Stimulated activated CD8-positive, alpha-beta memory T cell treated with anti-CD3 and anti-CD28 coated beads, Interleukin-4, amount 100 ng/mL, for 4 hours (primary cell): ENCODE measurements at regions not wholly inside any gene's neighbourhood (a gene's known extent, or its start where the extent isn't known, plus 50 kb on each side); places are given as distances from the start of the nearest gene placed in this dataset.

Experiments
- DNase-seq, 2 donors: peaks; one replicate each; pipeline ENCODE4 v3.0.0-alpha.2; 2020; ENCODE audit warnings: low read depth in 2 of 2, low spot score in 1 of 2

DNA sequence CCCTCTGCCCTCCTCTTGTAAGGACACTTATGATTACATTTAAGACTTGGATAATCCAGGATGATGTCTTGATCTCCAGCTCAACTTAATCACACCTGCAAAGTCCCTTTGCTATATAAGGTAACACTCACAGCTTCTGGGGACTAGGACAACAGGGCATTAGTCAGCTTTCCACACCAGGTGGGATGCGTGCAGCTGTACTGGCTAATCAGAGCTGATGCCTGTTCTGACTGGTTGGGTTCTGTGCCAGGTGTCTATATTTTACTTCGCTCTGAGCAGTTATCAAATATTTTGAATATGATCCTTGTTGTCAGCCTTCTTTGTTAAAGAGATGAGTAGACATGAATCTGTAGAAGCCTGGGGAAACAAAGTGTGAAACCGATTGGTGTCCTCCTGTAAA lies 115.5 kb upstream of the ATP8B1 start:
- no peak for DNase-seq

DNA sequence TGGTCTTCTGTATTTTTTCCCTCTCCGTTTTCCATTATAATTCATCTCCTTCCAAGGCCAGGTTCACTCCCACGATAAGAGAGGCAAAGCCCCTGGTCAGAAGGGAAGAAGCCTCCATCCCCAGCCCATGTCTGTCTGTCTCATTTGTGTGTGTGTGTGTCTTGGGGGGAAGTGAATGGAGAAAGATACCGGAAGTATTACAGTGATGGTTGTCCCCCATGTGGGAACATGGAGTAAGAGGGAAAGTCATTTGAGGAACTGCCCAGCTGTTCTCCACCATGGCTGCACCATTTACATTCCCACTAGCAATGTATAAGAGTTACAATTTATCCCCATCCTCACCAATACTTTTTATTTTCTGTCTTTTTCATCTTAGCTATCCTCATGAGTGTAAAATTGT lies 113.6 kb upstream of the ATP8B1 start:
- no peak for DNase-seq

DNA sequence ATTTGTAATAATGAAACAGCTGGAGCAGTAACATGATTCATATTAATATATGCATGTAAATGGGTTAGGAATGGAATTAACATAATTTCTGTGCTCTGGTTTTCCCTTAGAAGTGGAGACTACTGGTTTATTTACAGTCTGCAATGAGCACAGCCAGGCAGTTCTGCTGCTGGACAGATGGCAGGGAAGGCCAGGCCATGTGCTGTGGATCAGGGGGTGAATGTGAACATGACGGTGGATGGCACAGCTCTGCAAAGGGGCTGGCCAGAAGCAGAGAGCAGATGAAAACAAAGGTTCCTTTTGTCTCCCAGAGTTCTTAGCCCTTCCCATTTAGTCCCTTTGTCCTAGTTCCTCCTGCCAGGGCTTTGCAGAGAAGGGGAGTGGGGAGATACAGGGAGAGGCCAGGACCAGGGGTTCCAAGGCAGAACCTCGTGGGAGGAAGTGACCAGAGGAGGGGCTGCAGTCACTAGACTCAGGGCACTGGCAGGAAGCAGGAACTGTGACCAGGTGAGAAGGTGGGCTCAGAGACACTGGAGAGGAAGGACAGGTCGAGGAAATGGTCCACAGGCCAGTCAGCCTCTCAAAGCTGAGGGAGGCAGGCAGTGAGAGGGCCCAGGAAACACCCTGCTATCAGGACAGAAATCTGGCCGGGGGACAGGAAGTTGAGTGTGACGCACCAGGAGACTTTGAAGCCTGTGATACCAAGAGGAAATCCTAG lies 112.9 kb upstream of the ATP8B1 start:
- DNase-seq = no peak

DNA sequence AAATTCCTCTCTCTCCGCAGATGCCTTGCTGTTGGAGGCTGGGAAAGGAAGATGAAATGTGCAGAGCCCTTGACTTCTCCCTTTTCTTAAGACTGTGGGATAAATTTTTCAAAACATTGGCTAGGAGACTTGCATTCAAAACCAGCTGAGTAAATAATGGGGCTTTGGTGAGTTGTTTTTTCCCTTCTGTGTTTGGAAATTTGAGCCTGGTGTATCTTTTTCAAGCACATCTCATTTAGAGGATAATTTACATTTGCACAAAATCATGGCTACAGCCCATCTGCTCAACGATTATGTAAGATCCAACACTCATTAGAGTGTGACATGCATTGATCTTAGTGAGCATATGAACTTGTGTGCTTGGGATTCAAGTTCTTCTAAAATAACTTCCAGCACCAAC lies 112.1 kb upstream of the ATP8B1 start:
- DNase-seq = no peak

DNA sequence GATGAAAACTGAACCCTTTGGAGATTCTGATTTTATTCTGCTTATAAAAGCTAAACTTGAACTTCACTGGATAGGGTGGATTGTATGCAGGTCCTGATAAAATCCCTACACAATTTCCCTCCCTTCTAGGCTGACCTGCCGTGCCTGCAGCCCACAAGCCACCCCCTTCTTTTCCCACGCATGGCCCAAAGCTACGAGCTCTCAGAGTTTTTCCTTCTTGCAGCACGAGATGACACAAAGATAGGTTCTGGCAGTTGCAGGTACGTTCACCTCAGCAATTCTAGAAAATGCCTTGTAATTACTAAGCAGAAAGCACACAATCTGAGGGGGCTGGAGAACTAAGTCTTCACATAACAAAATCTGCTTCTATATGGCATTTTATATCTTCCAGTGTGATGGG lies 110.6 kb upstream of the ATP8B1 start:
- DNase-seq = no peak

DNA sequence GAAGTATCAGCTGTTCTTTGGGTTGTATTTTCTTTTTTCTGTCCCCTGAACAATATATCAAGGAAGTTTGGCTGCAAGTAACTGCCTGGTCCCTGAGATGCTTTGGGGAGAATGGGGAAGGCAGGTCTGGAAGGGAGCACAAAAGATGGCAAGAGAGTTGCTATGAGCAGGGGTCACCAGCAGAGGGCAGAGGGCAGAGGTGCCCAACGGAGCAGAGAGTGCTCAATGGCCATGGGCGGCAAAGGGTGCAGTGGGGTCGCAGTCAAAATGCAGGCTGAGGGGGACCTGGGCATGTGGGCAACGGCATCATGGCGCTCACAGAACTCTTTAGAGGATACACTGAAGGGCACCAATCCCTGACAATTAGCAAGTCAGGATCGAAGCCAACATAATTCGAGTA lies 107.7 kb upstream of the ATP8B1 start:
- DNase-seq = no peak

DNA sequence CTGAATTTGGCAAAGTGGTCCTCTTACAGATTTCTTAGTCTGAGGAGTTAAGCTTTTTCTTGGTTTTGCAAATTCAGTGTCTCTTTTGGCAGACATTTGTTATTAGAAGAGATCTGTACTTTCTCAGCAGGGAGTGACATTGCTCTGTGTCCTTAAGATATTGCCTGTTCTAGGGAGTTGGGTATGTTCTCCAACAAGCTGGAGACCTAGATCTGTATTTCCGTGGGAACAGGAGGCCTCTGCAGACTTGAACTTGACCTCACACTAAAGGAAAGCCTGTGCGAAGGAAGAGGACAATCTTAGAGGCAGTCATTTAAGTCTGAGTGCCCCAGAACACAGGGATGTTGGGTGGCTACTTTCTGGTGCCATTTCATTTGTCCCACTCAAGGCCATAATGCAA lies 107.0 kb upstream of the ATP8B1 start:
- DNase-seq = no peak

DNA sequence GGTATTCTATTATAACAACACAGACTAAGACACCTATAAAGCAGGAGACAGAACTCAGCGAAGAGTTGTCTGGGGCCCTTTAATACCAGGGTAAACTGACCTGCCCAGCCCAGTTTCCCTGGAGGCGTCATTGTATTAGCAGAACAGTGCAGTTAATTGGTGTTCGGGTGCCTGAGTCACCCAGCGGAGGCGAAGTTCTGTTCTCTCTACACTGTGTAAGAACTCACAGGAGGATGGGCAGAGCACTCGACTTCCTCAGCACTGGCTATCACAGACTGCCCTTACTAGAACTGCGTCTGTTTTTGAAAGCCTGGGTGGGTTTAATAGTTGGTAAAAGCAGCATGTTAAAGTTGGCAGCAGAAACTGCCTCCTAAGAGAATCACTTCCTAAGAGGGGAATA lies 106.5 kb upstream of the ATP8B1 start:
- DNase-seq = no peak

DNA sequence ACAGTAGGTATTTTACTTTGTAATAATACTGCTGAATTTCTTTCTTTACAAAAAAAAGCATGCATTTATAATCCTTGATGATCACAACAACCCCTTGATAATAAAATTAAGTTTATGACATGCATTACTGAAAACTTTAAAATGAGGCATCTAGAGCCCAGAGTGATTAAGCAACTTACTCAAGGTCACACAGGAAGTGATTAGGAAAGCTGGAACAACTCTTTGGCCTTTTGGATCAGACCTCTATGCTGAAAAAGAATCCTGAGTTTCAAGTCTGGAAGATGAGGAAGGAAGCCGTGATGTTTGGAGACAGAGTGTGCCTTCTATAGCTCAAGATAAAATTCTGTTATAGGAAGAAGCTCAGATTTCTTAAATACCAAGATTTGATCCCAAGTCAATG lies 105.0 kb upstream of the ATP8B1 start:
- DNase-seq = no peak

DNA sequence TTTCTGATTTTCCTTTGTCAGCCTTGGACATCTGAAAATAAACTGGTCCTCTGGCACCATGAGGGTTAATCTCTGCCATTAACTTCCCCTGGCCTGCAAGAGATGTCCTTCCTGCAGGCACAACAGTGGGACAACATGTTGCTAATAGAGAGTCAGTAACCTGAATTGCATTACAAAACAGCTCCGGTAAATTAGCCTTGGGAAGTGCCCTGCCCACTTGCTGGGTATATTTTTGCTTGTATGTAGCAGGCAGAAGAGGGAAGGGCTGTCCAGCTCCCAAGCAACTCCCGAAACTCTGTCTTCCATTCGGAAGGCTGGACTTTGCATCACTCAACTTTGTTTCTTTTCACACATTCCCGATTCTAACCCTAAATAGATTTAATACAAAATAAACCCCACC lies 104.4 kb upstream of the ATP8B1 start:
- no peak for DNase-seq

DNA sequence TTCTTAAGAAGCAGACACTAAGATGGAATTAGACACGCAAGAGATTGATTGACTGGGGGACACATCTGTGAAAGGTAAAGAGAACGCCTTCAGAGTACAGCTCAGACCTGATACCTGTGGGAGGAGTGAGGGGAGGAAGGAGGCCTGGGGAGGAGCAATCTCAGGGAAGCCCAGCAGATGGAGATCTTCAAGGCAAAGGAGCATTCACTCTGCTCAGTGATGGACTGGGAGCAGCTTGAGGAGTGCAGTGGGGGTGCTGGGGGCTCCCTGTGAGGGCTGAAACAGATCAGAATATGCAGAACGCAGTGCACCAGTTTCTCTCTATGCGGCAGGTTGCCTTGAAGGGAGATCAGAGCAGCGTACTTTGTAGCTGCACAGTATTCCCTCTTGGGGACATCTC lies 103.7 kb upstream of the ATP8B1 start:
- DNase-seq = no peak

DNA sequence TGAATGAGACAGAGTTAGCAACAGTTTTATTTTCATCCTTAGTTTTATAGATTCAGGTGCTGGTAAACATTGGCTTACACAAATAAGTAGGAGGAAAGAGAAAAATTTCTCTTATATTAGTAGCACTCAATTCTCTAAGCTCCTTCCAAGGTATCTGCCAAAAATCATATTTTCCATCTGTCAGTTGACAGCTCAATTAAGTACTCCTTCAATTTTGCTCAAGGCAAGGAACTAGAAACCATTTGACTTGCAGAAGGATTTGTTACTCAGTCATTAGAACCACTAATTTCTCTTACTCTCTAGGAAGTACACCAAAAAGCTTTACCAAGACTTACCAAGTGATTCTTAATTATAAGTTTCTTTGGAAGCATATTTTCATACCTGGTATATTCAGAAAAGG lies 101.4 kb upstream of the ATP8B1 start:
- DNase-seq = no peak

DNA sequence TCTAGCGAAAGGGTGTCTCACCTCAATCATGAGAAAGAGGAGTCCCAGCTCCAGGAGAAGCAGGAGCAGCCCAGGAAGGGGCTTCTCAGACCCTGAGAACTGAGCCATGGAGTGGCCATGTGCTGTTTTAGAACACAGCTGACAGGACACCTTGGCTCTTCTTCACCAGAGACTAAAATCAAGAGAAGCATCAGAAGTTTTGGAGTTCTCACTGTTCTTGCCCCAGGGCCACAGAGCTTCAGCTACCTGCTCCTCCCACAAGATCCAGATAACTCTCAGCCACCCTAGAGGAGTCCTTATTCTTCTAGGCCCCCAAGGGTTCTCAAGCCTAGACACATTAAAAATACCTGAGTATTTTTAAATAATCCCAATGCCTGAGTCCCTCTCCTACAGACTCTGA lies 99.6 kb upstream of the ATP8B1 start:
- DNase-seq = no peak

DNA sequence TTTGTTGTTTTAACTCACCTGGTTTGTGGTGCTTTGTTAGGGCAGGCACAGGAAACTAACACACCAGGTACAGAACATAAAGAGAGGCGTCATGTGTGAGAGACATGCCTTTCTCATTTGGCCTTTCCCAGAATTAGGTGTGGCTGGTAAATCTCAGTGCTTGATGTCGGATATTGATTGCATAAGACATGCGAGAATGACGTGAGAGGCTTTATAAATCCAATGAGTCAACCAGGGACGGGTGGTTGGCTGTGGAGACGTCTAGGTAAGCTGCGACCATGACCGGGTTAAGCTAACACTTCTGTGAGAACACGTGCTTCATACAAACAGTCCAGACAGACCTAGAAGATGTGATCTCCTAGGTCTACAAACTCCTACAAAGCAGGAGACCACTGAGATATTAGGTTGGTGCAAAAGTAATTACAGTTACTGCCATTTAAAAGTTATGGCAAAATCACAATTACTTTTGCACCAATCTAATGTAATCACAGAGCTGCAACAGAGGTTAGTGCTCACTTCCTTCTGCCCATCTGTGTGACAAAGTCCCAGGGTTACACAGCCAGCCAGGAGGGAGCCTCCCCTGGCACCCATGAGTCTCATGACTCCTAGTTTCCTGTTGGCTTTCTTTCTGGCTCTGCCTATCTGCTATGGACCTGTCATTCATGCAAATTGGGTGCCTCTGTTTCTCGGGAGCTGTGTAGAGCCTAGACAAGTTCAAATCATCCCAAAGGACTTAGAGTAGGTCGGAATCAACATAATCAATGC lies 98.9 kb upstream of the ATP8B1 start:
- no peak for DNase-seq

DNA sequence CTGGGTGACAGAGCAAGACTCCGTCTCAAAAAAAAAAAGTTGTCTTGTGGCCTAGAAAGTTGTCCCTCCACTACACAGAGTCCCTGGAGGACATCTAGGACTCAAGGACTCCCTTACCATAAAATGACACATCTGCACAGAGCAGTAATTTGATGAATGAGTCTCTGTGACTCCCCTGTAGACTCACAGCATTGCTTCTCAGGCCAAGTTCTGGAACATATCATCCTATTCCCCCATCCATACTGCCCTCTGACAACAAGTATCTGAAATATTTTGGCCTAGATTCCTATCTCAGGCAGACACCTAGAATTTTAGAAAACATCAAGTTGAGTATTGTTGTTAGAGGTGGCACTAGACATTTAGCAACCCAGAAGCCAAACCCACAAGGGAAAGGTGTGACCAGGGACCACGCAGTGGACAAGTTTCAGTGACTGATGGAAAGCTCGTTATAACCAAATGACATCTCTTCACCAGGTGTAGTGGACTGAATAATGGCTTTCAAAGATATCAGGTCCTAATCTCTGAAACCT lies 97.9 kb upstream of the ATP8B1 start:
- DNase-seq = no peak

DNA sequence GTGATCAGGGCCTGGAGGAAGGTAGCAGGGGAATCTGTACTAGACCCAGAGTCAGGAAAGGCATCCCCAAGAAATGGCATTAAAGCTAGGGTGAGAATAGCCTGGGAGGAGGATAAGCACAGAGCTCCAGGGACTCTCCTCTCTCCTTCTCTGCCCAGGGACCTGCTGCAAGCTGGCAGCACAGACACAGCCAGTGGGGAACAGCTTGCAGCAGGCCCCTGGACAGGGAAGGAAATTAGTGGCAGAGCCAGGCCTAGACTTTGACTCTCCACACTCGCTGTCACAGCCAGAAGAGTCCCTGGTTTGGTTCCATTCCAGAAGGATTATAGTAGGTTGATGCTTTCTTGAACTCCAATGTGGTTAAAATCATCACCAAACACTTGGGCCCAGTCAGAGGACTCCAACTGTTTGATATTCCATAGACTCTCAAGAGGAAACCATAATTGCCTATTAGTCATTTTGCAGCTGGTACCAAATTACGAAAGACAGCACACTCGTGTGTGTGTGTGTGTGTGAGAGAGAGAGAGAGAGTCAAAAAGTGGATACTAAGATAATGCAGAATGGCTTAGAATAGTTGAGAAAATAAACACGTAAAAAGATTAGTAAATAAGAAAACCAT lies 95.5 kb upstream of the ATP8B1 start:
- no peak for DNase-seq

DNA sequence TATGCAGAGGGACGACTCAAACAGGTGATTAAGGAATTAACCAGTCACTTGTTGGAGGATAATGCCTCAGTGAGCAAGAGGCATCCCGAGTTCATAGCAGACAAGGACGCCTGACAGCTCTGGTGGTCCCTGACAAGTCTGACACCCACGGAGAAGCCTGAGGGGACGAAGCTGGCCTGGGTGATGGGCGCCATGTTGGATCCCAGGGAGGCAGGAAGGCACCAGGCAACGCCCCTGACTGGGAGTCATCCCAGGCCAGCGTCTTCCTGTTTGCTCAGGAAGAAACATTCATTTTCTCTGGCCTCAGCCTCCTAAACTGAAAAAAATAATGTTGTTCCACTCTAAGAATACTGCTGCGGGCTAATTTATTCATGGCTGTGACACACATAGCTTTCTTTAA lies 92.1 kb upstream of the ATP8B1 start:
- no peak for DNase-seq

DNA sequence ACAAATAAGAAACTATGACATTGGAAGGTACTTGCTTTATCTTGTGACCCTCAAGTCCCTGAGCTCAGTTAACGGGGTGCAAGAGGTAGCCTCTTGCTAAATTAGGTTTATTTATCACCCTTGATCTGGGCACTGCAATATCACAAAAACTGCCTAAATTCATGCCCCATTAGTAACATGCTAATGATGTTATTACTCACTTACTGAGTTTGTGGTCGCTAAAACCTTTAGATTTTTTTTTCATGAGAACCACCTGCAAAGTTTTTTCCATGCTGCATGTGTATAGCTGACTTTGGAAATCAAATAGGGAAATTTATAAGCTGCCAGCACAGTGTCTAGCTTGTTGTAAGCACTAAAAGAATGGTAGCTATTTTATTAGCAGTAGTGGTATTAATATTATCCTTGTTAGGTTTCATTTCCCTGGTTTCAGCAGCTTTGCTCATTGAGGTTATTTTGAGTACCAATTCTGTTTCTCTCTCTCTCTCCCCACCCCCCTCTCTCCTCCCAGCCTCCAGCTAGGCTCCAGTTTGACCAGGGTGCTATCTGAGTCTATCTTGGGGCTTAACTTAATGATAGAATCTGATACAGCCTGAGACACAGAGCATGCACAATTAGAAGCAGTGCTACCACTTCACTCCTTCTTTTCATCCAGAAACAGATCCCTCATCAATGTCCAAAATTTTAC lies 88.7 kb upstream of the ATP8B1 start:
- no peak for DNase-seq

DNA sequence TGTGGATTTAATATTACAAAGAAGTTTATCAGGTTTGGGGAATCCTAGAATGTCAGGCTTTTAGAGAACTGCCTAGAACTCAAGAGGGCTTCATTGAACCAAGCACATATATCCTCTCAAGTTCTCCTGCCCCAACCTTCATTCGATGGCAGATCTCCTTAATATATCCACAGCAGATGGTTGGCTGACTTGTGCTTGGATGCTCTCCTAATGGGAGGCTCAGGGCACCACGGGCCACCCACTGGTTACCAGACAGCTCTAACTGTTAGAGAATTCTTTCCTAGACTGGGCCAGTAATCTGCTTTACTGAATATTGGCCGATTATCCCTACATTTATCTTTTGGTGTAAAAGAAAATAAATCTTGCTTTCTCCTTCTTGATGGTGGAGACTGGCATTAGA lies 87.2 kb upstream of the ATP8B1 start:
- DNase-seq = no peak

DNA sequence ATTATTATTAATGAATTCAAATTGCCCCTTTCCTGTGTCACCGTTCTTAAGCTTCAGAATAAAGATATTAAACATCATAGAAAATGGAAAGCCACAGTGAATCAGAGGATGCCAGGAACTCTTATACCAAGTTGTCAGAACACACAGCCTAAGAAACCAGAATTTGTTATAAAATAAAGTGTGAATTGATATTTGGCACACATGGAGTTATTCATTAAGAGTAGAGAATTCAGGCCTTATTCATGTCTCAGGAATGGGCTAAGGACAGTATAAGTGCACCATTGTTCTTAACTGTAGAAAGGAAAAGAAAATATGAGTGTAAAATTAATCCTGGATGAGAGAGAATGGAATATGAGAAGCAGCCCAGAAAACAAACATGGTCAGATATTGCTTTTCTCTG lies 86.7 kb upstream of the ATP8B1 start:
- no peak for DNase-seq

DNA sequence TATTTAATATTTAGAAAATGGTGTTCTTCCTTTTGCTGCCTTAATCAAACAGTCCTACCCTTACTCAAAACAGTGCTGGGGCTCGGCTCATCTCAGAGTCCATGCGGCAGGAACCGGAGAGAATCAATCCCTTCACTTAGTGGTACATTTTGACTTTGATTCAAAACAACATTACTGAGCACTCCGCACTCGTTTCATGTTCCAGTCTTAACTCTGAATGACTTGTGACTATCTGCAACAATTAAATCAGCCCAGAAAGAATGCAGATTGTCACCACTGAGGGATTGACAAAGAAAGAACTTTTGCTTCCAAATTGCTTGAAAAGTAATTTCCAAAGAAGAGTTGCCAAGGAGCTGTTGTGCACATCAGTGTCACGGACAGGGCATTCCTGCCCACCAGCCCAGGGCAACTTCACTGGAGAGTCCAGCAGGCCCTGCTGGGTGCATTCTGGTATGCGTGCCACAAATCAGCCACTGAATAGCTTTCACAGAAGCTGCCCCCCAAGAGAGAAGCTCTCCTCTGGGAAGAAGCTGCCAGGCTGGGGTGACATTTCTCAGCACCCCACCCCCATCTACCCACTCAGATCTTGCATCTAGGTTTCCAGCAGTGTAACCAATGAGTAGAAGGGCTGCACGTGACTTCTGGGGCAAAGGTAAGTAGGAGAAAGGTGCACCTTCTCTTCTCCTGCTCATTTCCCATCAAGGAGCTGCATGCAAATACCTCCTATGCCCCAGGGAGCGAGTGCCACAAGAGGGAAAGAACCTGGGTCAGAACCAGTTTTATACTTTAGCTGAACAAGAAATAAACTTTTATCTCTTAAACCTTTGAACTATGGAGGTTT lies 84.6 kb upstream of the ATP8B1 start:
- no peak for DNase-seq
